ENCODE measurements at regions not wholly inside any gene's neighbourhood (a gene's known extent, or its start where the extent isn't known, plus 50 kb on each side); places are given as distances from the start of the nearest gene placed in this dataset.

DNA sequence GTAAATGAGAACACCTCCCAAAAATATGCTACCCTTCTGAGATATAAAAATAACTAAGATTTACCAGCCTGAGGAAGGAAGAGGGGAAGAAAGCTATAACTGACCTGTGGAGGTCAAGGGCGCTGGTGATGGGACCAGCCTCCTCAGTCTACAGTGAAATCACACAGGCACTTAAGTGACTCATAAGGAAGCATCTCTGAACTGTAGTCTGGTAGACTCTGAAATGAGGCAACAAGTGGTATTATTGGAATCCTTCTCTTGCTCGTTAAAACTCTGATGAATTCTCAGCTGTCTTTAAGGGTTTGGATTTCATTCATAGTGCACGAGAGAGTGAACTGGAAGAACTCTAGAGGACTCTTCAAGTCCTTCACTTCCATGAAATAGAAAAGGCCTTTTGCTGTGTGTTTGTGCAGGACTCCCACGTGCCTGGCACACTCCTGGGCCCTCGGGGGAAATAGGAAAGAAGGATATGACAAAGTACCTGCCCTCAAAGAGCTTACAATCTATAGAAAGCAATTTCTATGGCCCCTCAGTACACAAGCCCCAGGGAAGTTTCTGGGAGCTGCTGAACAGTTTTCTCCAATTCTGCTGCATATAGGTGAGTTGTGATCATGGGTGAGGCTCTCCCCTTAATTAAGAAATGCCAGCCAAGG is 231.8 kb upstream of the RREB1 start:
- Histone ChIP-seq H3K9ac (ENCODE audit: insufficient read depth in 1 of 2, low read depth in 2 of 2, low read length in 2 of 2) (no peak overlapping the region), H3K79me2 (ENCODE audit: control insufficient read depth, insufficient read depth, low read length) (no peaks in the 10 kb centered on the region), H2AFZ (ENCODE audit: low read depth, low read length) (no peak overlapping the region), H3K4me2 (ENCODE audit: insufficient read depth, low read length) (no peak overlapping the region), H3K27me3 (ENCODE audit: control insufficient read depth in 2 of 2, insufficient read depth in 2 of 2, low read length in 2 of 2) (no peaks in the 10 kb centered on the region), H4K20me1 (replicated peaks; ENCODE audit: control insufficient read depth, insufficient read depth, low read length) (no peaks in the 10 kb centered on the region), H3K27ac (ENCODE audit: extremely low read depth, low read depth, low read length) (no peak overlapping the region), H3K4me1 (replicated peaks in 1 of 2; ENCODE audit: control insufficient read depth in 2 of 2, insufficient read depth in 2 of 2, low read length in 2 of 2) (peaks cover 10 to 38% of the 10 kb centered on the region in 2 experiments; a peak in 4 of 5 replicates), H3K9me1 (ENCODE audit: control insufficient read depth, insufficient read depth, low read length) (no peaks in the 10 kb centered on the region), H3K4me3 (no peak overlapping the region), H3K36me3 (ENCODE audit: control insufficient read depth, insufficient read depth, low read length) (no peaks in the 10 kb centered on the region), H3K9me3 (replicated peaks; ENCODE audit: control insufficient read depth, insufficient read depth, low read depth, low read length) (no peaks in the 10 kb centered on the region; the same call in 1 of the 2 replicates)
- no peak for ATAC-seq
- in situ Hi-C loops (cut with MboI) (no loop called here), intact Hi-C loops (cut with micrococcal nuclease) (loop anchor here (2.0 kb wide), 1 partner anchor 15 kb away; no protein-coding TSS in a partner anchor)
- no peak for DNase-seq (ENCODE audit: extremely low read depth in 1 of 4, low spot score in 3 of 4)
- no peak for FAIRE-seq
- TF ChIP-seq FOSL1 (tag; conservative IDR thresholded peaks at IDR 0.05) (0 out of 2 replicates have a peak, but pooled peaks have one; percentile 22), CBX3 (IDR thresholded peaks at IDR 0.05; ENCODE audit: borderline replicate concordance in 1 of 2, low read length in 2 of 2) (0 out of 3 replicates have a peak, but pooled peaks of 1 of the 2 experiments have one; percentile 17), ZNF316 (IDR thresholded peaks at IDR 0.05) (peak; percentile 66), ATF3 (IDR thresholded peaks at IDR 0.05) (peak; percentile 36), ATF3 (CRISPR knock-in tag; conservative IDR thresholded peaks at IDR 0.05) (no peak)
- TF ChIP-seq, protein P1, sequence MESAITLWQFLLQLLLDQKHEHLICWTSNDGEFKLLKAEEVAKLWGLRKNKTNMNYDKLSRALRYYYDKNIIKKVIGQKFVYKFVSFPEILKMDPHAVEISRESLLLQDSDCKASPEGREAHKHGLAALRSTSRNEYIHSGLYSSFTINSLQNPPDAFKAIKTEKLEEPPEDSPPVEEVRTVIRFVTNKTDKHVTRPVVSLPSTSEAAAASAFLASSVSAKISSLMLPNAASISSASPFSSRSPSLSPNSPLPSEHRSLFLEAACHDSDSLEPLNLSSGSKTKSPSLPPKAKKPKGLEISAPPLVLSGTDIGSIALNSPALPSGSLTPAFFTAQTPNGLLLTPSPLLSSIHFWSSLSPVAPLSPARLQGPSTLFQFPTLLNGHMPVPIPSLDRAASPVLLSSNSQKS (CRISPR knock-in tag; IDR thresholded peaks at IDR 0.05) = no peak
- POLR2A ChIA-PET = interaction anchor here (0.7 to 1.2 kb wide), 2 partner anchors 10 to 14 kb away, joined by 4 to 5 read pairs; no protein-coding TSS in a partner anchor
- WGBS (ENCODE audit: insufficient coverage, low coverage, missing lambda C conversion rate) = 56% methylated on average over 5 of the region's 5 CpGs
- CTCF ChIA-PET (ENCODE audit: low intra/inter-chr PET ratio) = interaction anchor here (0.6 to 0.7 kb wide), 2 partner anchors 70 to 368 kb away, joined by 3 to 4 read pairs; no protein-coding TSS in a partner anchor
- BruUV-seq (replicated peaks) = no TSS peak

All from K562 (cell line).